ENCODE measurements at regions not wholly inside any gene's neighbourhood (a gene's known extent, or its start where the extent isn't known, plus 50 kb on each side); places are given as distances from the start of the nearest gene placed in this dataset.
A peak's percentile ranks its signal among the peaks of the same experiment; 100 is the strongest.
"Not testable (repeated sequence)": the region's sequence is repeated elsewhere in the genome, so short reads cannot be mapped to it uniquely, and the experiment has no call there.

DNA sequence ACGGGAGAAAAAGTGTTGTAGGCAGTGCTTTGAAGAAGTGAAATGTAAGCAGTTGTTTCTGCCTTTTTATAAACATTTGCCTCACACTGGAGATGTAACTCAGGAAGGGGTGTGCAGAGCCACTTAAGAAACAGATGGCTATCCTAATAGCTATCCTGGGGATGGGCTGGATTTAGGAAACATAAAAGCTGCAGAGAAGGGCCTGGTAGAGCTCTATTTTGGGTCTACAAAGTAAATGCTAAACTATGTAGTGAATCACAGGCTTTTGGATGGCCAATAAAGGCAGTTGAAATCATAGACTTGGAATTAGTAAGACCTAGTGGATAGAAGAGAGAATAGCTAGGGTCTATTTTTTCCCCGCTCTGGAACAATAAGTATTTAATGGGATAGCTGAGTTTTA is 79.9 kb upstream of the AGR3 start:
- 48 to 56% methylated on average over 2 of the region's 2 CpGs for whole genome bisulfite sequencing, 2 donors
- H3K27ac ChIP-seq: peak overlapping the region in 1 of 4 donors; percentile 32

DNA sequence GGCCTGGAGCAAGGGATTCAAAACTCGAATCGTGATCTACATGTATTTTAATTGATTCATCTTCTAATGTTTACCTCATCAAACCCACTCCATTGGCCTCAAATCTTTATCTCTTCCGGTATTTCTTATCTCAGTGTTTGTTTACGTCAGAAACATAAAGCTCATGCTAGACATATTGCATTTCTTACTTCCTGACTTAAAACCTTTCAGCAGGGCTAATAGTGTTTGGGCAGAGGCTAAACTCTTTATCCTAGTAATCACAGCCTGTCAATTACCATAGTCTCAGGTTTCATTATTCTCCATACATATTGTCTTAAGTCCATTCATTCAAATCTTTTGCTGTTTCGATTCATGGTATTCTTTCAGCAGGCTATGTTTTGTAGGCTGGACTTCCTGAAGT is 81.3 kb upstream of the AGR3 start:
- Histone ChIP-seq H3K4me3 (no peak overlapping the region), H3K4me1 (peaks cover 0 to 26% (median 7%) of the 10 kb centered on the region in 4 donors), H3K27ac (no peak overlapping the region), H3K36me3 (no peaks in the 10 kb centered on the region), H3K27me3 (no peaks in the 10 kb centered on the region), H3K9me3 (peaks cover 0 to 3% (median 0%) of the 10 kb centered on the region in 4 donors)
- TF ChIP-seq POLR2A (IDR thresholded peaks at IDR 0.05) (no peak), EP300 (IDR thresholded peaks at IDR 0.05) (no peak)
- TF ChIP-seq, protein P1, sequence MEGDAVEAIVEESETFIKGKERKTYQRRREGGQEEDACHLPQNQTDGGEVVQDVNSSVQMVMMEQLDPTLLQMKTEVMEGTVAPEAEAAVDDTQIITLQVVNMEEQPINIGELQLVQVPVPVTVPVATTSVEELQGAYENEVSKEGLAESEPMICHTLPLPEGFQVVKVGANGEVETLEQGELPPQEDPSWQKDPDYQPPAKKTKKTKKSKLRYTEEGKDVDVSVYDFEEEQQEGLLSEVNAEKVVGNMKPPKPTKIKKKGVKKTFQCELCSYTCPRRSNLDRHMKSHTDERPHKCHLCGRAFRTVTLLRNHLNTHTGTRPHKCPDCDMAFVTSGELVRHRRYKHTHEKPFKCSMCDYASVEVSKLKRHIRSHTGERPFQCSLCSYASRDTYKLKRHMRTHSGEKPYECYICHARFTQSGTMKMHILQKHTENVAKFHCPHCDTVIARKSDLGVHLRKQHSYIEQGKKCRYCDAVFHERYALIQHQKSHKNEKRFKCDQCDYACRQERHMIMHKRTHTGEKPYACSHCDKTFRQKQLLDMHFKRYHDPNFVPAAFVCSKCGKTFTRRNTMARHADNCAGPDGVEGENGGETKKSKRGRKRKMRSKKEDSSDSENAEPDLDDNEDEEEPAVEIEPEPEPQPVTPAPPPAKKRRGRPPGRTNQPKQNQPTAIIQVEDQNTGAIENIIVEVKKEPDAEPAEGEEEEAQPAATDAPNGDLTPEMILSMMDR (IDR thresholded peaks at IDR 0.05): no peak
- WGBS, 2 donors: 81 to 85% methylated on average over 5 of the region's 5 CpGs
- no peak for DNase-seq (ENCODE audit: low spot score in 2 of 2)

More for the DNA sequence above, 79.9 kb upstream of the AGR3 start:
- H3K4me1 ChIP-seq: peaks cover 0 to 12% (median 7%) of the 10 kb centered on the region in 4 donors
- no peaks in the 10 kb centered on the region for H3K27me3 ChIP-seq
- DNase-seq (ENCODE audit: low spot score in 2 of 2): no peak
- no peaks in the 10 kb centered on the region for H3K36me3 ChIP-seq
- TF ChIP-seq POLR2A (IDR thresholded peaks at IDR 0.05) (no peak), EP300 (IDR thresholded peaks at IDR 0.05) (no peak)
- TF ChIP-seq, protein P1 (IDR thresholded peaks at IDR 0.05): no peak
- no peak overlapping the region for H3K4me3 ChIP-seq
- peaks cover 0 to 3% (median 0%) of the 10 kb centered on the region in 4 donors for H3K9me3 ChIP-seq

DNA sequence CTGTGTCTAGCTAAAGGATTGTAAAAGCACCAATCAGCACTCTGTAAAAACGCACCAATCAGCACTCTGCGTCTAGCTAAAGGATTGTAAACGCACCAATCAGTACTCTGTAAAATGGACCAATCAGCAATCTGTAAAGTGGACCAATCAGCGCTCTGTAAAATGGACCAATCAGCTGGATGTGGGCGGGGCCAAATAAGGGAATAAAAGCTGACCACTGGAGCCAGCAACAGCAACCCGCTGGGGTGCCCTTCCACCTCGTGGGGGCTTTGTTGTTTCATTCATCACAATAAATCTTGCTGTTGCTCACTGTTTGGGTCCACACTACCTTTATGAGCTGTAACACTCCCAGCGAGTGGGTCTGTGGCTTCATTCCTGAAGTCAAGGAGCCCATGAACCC is 83.9 kb upstream of the AGR3 start:
- WGBS, 2 donors: 93 to 94% methylated on average over 8 of the region's 8 CpGs
- not testable (repeated sequence) for H3K4me3 ChIP-seq; H3K27ac ChIP-seq; H3K27me3 ChIP-seq; H3K36me3 ChIP-seq; H3K9me3 ChIP-seq; DNase-seq (ENCODE audit: low spot score in 2 of 2)
- H3K4me1 ChIP-seq: peaks cover 0 to 47% (median 7%) of the 10 kb centered on the region in 4 donors

DNA sequence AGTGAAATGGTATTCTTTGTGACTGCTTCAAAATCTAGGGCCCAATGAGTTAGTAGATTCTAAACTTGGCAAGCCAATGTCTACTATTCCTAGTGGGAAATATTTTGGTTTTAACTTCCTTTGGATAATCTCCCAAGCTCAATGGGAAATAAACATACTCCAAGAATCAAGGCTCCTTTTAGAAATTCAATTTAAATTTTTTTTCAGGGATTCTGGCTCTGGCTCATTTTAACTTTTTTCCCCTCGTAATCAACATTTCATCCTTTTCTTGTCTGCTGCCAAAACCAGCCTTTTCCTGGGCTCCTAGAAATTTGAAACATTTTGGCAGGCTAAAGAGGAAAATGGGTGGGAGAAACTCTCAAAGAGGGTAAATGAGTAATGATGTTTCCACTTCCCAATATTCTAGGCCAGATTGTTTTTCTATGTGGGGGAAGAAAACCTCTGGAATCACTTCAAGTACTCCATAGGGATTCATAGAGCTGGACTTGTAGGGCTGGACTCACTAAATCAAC is 85.6 kb upstream of the AGR3 start:
- Histone ChIP-seq H3K36me3 (no peaks in the 10 kb centered on the region), H3K9me3 (no peaks in the 10 kb centered on the region), H3K27me3 (no peaks in the 10 kb centered on the region), H3K4me1 (peaks cover 0 to 35% (median 0%) of the 10 kb centered on the region in 4 donors), H3K4me3 (no peak overlapping the region), H3K27ac (peak overlapping the region in 2 of 4 donors; percentile 59 to 75)
- TF ChIP-seq EP300 (IDR thresholded peaks at IDR 0.05): peak in 1 of 2 donors; percentile 62
- TF ChIP-seq, protein P1 (IDR thresholded peaks at IDR 0.05): no peak
- WGBS, 2 donors: 14 to 16% methylated on average over 1 of the region's 1 CpG
- DNase-seq (ENCODE audit: low spot score in 2 of 2): no peak

DNA sequence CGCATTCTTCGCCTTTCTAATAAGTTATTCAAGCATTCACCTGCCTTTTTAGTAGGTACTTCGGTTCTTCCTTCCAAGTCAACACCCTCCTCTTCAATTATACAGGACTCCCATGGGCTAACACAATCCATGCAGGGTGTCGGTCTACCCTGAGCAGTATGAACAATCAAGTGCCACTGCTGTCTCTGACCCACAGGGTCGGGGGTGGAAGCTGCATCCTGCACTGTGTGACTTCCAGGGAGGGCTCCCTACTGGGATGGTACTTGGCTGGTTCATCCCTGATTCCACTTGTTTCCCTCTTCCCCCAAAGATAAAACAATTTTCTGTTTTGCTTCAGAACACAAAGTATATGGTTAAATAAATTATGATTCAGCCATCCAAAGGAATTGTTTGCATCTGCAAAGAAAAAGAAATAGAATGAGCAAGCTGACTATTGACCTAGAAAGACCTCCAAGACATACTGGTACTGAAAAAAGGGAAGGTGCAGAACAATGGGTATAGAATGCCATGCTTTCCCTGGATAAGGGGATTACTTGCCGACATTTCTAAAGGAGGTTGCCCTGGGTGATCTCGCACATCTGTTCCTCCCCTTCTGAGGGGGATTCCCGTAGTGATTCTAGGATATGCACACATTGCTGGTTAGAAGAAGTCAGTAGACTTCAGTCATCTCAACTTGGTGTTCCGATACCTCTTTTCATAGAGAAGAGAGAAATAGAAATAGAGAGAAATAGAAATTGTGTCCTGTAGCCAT is 89.1 kb upstream of the AGR3 start:
- no peak for TF ChIP-seq POLR2A (IDR thresholded peaks at IDR 0.05)
- TF ChIP-seq, protein P1 (IDR thresholded peaks at IDR 0.05): no peak
- no peak for TF ChIP-seq EP300 (IDR thresholded peaks at IDR 0.05)
- no peaks in the 10 kb centered on the region for H3K9me3 ChIP-seq
- H3K36me3 ChIP-seq: no peaks in the 10 kb centered on the region
- H3K4me3 ChIP-seq: no peak overlapping the region
- no peak overlapping the region for H3K27ac ChIP-seq
- peaks cover 0 to 37% (median 0%) of the 10 kb centered on the region in 4 donors for H3K4me1 ChIP-seq
- DNase-seq (ENCODE audit: low spot score in 2 of 2): no peak
- H3K27me3 ChIP-seq: no peaks in the 10 kb centered on the region
- 87% methylated on average over 9 of the region's 9 CpGs for WGBS, 2 donors

All from tibial nerve (tissue), 4 donors.